Fibroblast of peridontal ligament (primary cell): ENCODE measurements at regions not wholly inside any gene's neighbourhood (a gene's known extent, or its start where the extent isn't known, plus 50 kb on each side); places are given as distances from the start of the nearest gene placed in this dataset.
A peak's percentile ranks its signal among the peaks of the same experiment; 100 is the strongest.

Source experiments
- DNase-seq: peaks from one replicate; pipeline ENCODE4 v3.0.0-alpha.2; 2010; ENCODE audit errors: extremely low read depth

DNA sequence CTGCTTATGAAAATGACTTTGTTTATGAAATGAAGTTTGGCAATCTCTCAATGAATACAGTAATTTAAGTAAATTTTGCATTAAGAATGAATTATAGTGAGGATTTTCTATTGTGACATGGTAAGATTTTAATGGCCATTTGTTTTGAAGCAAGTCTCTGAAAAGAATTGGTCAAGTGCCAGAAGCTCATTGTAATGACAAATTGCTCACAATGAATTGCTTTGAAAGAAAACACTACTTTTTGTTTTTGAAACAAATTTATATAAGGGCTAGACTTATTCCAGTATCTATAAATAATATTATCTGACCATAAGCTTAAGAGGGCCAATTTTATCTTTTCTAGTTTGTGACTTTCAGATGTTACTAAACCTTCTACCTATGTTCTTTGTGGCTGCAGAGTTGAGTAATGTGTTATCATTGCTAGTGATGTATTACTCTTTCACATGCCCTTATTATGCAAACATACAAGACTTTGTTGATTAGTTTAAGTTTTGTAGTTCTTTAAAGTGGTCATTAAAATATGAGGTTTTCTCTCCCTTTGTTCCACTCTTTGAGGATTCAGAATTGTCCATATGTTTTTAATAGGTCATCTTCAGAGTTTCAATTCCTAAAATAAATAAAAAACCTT lies 93.0 kb upstream of the ZNF608 start:
- DNase-seq: no peak

DNA sequence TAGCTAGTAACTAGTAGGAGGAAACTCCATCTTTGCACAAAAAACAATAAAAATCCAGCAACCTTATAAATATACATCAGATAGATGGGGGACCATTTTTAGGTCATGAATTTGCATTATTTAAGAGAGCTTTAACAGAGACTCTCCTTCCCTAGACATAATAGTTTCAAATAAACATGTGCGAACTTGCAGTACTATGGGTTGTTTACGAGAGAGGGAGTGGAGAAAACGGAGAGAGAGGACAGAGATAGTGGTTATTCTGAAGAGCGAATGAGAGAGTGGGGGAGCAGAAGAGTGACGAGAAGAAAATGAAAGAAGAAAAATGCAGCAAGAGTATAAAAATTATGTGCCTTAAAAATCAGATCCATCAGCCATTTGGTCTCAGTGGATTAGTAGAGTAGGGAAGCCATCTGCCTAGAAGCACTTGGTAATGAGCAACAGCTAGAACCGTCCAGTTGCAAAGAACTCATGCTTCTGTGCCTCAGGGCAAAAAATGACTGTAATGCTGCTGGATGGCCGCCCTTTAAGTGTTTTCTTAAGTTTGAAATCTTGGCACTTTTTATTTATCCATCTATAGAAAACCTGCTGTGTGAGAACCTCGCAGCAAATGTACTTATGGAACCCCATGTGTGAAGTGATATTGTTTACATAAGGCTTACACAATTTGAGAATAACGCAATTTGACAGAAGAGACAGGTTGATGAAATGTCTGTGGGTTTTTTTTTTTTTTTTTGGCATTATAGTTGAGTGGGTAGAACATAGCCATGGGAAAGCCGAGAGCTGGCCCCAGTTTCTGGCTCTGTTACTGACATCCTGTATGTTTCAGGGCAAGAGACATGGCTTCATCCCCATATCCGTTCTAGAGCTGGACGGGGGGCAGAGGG lies 95.6 kb upstream of the ZNF608 start:
- peak; percentile 27 for DNase-seq

- no peak for DNase-seq
These were observed 96.5 kb upstream of the ZNF608 start for GRCh38 chr5:124842725-124843595.

- peak; percentile 86 for DNase-seq
These were observed 97.1 kb upstream of the ZNF608 start for GRCh38 chr5:124843596-124843899.

GRCh38 chr5:124844371-124844920 lies 98.0 kb upstream of the ZNF608 start:
- no peak for DNase-seq

DNA sequence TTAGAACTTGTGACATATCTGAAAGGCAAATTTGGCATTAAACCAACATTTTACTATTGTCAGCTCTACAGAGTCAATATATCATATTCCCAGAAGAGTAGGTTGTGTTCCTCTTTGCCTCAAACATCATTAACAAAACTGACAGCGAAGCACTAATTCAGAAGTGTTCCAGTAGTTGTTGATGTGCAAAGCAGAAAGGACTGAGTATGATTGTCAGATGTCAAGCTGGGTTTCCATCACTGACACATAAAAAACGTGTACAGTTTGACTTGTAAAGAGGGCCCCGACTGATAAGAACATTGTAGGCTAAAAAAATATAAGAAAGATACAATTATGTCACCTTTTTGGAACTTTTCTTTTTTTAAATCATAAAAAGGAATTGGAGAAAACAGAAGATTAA lies 101.5 kb upstream of the ZNF608 start:
- no peak for DNase-seq

GRCh38 chr5:124849774-124850173 lies 103.3 kb upstream of the ZNF608 start:
- no peak for DNase-seq

DNA sequence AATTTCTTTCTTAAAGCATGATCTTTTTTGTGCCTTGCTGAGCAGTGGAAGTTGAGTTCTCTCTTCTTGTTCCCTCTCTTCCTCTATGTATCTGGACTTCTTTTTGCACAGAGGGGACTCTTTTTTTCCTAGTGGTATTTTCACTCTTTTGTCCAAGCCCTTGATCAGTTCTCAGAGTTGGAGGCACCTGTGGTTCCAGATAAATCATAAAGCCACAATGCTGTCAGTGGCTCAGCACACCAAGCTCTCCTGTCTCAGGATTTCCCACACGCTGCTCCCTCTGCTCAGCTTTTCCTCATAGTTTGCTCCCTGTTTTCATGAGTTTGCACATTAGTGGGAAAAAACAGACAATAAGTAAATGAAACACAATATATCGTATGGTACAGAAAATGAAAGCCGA lies 110.3 kb upstream of the ZNF608 start:
- DNase-seq: no peak

DNA sequence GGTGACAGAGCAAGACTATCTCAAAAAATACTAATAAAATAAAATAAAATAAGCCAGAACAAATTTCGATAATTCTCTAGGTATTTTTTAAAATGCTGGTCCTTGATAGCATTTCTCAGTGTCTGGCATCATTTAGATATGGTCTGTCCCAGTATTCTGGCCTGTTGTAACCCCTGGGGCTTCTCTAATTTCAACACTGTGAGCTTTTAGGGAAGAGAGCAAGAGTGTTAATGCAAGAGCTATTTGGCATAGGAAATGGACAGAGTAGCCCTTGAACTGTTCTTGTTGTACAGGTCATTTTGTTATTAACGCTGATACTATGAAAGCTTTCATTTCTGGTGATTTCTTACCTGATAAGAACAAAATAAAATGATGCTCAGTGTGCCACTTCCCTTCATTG lies 112.2 kb upstream of the ZNF608 start:
- no peak for DNase-seq

- DNase-seq: peak; percentile 24
These were observed 112.6 kb upstream of the ZNF608 start for GRCh38 chr5:124859027-124859426.

GRCh38 chr5:124859556-124860290 lies 113.3 kb upstream of the ZNF608 start:
- no peak for DNase-seq

- peak; percentile 26 for DNase-seq
These were observed 113.8 kb upstream of the ZNF608 start for GRCh38 chr5:124860291-124860655.

GRCh38 chr5:124865066-124865465 lies 118.6 kb upstream of the ZNF608 start:
- DNase-seq: no peak

DNA sequence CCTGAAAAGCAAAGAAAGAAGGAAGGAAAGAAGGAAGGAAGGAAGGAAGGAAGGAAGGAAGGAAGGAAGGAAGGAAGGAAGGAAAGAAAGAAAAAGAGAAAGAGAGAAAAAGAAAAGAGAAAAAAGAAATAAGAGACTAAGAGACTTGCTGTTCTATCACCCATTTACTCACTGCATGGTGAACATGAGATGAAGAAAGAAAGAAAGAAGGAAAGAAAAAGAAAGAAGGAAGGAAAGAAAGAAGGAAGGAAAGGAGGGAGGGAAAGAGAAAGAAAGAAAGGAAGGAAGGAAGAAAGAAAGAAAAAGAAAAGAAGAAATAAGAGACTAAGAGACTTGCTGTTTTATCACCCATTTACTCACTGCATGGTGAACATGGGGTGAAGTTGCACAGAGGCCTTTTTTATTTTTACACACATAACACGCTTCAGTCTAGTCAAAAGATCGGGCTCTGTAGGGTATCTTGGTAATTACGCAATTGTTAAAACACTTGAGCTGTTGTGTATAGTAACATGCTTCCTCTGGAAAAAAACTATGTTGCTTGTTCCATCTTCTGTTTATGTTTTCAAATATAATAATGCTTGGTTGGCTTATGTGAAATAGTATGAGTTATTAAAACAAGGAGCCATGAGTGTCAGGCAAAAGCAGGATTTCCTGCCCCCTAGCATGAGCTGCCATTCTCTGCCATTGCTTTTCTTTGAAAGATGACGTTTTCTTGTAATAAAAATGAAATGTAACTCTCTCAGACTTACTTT lies 119.3 kb upstream of the ZNF608 start:
- DNase-seq: no peak

DNA sequence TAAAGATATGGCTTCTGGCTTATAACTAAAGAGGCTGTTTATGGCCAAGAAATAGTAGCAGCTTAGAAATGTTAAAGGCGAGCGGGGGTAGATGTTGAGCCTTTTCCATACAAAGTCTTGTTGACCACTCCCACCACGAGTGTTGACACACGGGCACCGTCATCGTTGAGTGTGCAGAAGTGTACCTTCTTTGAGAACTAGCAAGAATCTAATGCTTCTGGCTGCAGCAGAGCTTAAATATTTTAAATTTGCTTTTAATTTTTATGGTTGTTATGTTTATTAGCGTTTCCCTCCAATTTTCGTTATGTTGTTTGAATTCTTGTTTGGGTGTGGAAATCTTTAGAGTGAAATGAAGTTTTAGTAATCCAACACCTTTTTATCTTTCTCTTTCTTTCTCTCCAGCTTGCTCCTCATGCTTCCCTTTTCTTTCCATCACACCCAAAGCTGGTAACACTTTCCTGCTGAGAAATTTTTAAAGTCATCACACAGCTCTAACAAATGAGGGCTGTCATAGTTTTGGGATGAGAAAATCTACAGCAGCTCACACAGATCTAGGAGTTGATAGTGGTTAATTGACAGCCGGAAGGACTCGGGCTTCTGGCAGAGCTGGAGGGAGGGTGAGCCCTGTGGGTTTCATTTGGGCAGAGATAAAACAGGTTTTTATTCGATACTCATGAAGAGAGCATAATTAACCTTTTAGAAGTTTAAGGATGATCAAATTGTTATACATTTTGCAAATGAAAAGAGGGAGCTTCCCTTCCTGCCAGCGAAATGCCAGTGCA lies 120.1 kb upstream of the ZNF608 start:
- no peak for DNase-seq

DNA sequence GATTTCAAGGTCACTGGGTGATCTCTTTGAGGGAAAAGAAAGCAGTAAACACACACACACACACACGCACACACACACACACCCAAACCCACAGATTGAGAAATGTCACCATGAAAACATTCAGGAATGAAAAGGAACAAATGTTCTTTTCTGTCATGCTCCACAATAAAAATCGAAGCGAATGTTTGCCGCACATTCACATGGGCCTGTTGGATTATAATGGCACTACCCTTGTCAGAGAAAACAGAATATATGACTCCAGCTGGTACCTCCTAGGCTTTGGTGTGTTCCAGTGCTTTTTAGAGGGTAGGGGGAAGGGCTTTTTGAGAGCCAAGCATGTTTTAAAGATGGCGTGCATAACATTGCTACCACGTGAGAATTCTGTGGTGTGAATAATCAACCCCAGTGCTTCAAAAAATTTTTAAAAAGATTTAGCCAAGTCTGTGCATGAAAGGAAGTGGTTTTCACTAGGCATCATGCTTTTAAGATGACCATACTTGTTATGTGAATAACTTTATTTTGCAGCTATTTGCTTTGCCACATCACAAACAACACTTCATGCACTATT lies 120.8 kb upstream of the ZNF608 start:
- peak; percentile 87 for DNase-seq

DNA sequence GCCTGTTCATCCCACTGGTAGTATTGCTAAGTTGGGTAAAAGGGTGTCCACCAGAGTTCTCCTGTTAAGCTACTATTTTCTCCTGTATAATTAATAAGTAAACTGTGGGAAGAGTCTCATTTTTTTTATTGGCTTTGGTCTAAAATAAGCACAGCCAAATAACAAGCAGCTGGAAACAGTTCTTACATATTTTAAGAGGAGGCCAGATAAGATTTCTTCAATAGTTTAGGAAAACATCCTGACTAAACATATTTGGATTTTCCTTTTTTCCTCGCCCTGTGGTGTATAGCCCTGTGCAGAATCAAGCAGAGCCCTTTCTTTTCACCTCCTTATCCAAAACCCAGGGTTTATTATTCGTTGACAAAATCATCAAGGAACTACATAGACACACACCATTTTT lies 122.2 kb upstream of the ZNF608 start:
- peak; percentile 55 for DNase-seq

DNA sequence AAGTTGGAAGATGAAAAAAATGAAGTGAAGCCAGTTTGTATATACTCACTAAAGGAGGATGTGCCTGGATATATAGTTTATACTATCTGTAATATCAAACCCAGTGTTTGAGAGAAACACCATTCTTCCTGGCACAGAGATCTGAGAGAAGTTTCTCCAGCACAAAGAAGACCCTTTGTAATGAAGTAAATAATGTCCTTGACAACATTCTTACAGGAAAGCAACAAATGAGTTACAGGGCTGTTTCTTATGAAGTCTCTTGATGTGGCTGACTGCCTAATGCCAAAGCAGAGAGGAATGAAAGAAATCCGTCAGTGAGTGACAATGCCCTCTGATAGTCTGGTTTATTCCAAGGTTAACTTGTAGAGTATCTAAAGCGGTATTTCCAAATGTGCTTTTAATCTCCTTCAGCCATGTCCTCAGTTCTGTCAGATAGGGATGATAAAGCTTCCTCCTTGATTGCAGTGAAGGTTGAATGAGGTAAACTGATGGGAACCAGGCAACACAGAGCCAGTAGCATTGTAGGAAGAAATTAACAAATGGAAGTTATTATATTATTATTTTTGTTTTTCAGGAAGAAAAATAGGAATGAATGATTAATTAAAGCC lies 123.1 kb upstream of the ZNF608 start:
- DNase-seq: no peak

- DNase-seq: no peak
These were observed 123.6 kb upstream of the ZNF608 start for GRCh38 chr5:124870070-124870469.
